ENCODE measurements at regions not wholly inside any gene's neighbourhood (a gene's known extent, or its start where the extent isn't known, plus 50 kb on each side); places are given as distances from the start of the nearest gene placed in this dataset.

DNA sequence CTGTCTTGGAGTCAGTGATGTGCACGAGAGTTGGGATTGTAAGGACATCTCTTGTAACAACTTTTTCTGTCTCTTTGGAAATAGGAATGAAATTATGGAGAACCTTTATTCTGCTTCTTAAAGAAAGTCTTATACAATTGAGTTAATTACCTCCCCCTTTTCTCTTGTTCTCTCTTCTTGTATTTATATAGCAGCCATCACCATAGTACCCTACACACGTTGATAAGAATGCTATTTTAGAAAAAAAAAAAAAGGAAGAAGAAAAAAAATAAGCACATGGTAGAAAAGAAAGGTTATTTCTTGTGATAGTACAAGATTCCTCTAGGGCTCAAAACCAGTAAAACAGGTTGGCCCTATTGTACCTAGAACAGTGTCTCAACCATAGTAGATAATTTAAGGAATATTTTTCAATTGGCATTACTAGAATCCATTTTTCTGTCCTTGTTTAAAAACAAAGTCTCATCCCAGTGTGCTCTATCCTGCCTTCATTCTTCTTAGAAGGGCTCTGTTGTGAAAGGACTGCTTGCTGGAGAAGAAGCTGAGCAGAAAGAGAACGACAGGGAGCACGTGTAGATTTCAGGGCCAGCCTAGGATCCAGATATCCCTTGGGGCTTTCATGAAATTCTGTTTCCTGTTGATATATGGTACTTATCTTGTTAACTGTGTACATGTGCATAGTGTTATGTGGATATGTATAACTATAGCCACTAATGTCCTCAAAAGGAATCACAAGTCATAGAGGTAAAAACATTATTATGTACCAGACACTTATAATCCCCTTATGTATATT is 392.3 kb upstream of the MEF2C start:
- H3K4me2 ChIP-seq (ENCODE audit: low read length) = no peak overlapping the region
- CTCF ChIA-PET (ENCODE audit: unreplicated experiment) = no interaction called here
- intact Hi-C loops (cut with micrococcal nuclease; ENCODE audit: unreplicated experiment) = no loop called here
- H3K27ac ChIP-seq (ENCODE audit: low read depth, low read length, poor library complexity, severe bottlenecking) = no peak overlapping the region
- DNase-seq (ENCODE audit: low spot score) = no peak
- H3K4me3 ChIP-seq (ENCODE audit: low read depth, low read length, poor library complexity, severe bottlenecking) = no peak overlapping the region
- H4K20me1 ChIP-seq (ENCODE audit: insufficient read depth, low read length) = no peaks in the 10 kb centered on the region
- POLR2A ChIA-PET = no interaction called here
- no TSS peak for BruUV-seq (replicated peaks)
- no peaks in the 10 kb centered on the region for H3K79me2 ChIP-seq (ENCODE audit: insufficient read depth, low read depth, low read length)
- no peak overlapping the region for H2AFZ ChIP-seq (ENCODE audit: low read length)
- H3K9me3 ChIP-seq (ENCODE audit: low read length) = no peaks in the 10 kb centered on the region
- H3K4me1 ChIP-seq (ENCODE audit: insufficient read depth, low read length, poor library complexity, severe bottlenecking) = no peaks in the 10 kb centered on the region
- H3K9me2 ChIP-seq (ENCODE audit: insufficient read depth, low read length) = no peaks in the 10 kb centered on the region
- H3K36me3 ChIP-seq (ENCODE audit: insufficient read depth, low read length) = no peaks in the 10 kb centered on the region
- TF ChIP-seq, protein P1, sequence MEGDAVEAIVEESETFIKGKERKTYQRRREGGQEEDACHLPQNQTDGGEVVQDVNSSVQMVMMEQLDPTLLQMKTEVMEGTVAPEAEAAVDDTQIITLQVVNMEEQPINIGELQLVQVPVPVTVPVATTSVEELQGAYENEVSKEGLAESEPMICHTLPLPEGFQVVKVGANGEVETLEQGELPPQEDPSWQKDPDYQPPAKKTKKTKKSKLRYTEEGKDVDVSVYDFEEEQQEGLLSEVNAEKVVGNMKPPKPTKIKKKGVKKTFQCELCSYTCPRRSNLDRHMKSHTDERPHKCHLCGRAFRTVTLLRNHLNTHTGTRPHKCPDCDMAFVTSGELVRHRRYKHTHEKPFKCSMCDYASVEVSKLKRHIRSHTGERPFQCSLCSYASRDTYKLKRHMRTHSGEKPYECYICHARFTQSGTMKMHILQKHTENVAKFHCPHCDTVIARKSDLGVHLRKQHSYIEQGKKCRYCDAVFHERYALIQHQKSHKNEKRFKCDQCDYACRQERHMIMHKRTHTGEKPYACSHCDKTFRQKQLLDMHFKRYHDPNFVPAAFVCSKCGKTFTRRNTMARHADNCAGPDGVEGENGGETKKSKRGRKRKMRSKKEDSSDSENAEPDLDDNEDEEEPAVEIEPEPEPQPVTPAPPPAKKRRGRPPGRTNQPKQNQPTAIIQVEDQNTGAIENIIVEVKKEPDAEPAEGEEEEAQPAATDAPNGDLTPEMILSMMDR (conservative IDR thresholded peaks at IDR 0.05; ENCODE audit: low read length) = no peak
- TF ChIP-seq EZH2phosphoT487 (IDR thresholded peaks at IDR 0.05; ENCODE audit: borderline replicate concordance, low read depth, low read length) = no peak

DNA sequence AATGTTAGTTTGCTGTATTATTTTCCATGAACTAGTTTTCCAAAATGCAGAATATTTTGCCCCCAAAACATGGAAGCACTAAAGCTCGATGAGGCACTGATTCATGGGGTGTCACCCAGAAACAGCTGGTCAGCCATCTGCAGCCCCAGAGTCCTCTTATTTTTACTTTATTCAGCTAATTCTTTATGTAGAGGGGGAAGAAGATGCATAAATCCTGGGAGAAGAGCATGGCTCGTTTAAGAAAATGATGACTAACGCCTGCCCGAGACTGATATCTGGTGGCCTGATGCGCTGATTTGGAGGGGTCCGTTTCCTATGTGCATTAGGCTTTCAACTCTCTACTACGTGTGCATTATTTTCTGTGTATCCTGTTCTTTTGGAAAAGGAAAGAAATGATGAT is 390.3 kb upstream of the MEF2C start:
- ChIA-PET CTCF (ENCODE audit: unreplicated experiment) (no interaction called here), POLR2A (no interaction called here)
- H3K9me2 ChIP-seq (ENCODE audit: insufficient read depth, low read length) = no peaks in the 10 kb centered on the region
- DNase-seq (ENCODE audit: low spot score) = no peak
- intact Hi-C loops (cut with micrococcal nuclease; ENCODE audit: unreplicated experiment) = no loop called here
- no peak overlapping the region for H3K4me3 ChIP-seq (ENCODE audit: low read depth, low read length, poor library complexity, severe bottlenecking)
- H2AFZ ChIP-seq (ENCODE audit: low read length) = no peak overlapping the region
- no peaks in the 10 kb centered on the region for H3K9me3 ChIP-seq (ENCODE audit: low read length)
- TF ChIP-seq, protein P1 (conservative IDR thresholded peaks at IDR 0.05; ENCODE audit: low read length) = no peak
- no peak for TF ChIP-seq EZH2phosphoT487 (IDR thresholded peaks at IDR 0.05; ENCODE audit: borderline replicate concordance, low read depth, low read length)
- no peaks in the 10 kb centered on the region for H3K79me2 ChIP-seq (ENCODE audit: insufficient read depth, low read depth, low read length)
- H4K20me1 ChIP-seq (ENCODE audit: insufficient read depth, low read length) = no peaks in the 10 kb centered on the region
- no peaks in the 10 kb centered on the region for H3K36me3 ChIP-seq (ENCODE audit: insufficient read depth, low read length)
- BruUV-seq (replicated peaks) = no TSS peak
- no peak overlapping the region for H3K27ac ChIP-seq (ENCODE audit: low read depth, low read length, poor library complexity, severe bottlenecking)
- no peaks in the 10 kb centered on the region for H3K4me1 ChIP-seq (ENCODE audit: insufficient read depth, low read length, poor library complexity, severe bottlenecking)
- no peak overlapping the region for H3K4me2 ChIP-seq (ENCODE audit: low read length)

DNA sequence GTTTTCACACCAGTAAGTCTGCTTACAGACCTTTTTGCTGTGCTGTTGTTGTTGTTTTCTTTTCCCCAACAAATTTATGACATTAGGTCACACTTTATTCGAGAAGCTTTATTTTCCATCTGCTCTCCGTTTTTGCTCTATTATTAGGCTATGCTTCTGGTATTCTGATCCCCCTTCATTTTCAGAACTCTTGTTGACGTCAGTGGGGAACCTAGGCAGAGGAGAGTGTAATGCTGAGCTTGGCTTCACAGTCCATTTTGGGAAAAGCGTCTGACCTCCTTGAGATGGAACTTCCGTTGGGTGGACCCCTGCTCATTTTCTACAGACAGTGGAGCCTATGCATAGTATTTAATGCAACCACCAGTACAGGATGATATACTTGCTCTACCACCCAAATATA is 387.9 kb upstream of the MEF2C start:
- no TSS peak for BruUV-seq (replicated peaks)
- Histone ChIP-seq H4K20me1 (ENCODE audit: insufficient read depth, low read length) (no peaks in the 10 kb centered on the region), H3K27ac (ENCODE audit: low read depth, low read length, poor library complexity, severe bottlenecking) (no peak overlapping the region), H3K4me2 (ENCODE audit: low read length) (peak overlapping the region; percentile 36; the same call in 1 of the 2 replicates), H3K4me1 (ENCODE audit: insufficient read depth, low read length, poor library complexity, severe bottlenecking) (no peaks in the 10 kb centered on the region), H3K9me2 (ENCODE audit: insufficient read depth, low read length) (no peaks in the 10 kb centered on the region), H3K9me3 (ENCODE audit: low read length) (no peaks in the 10 kb centered on the region), H3K36me3 (ENCODE audit: insufficient read depth, low read length) (no peaks in the 10 kb centered on the region), H3K79me2 (ENCODE audit: insufficient read depth, low read depth, low read length) (no peaks in the 10 kb centered on the region), H2AFZ (ENCODE audit: low read length) (no peak overlapping the region), H3K4me3 (ENCODE audit: low read depth, low read length, poor library complexity, severe bottlenecking) (no peak overlapping the region)
- CTCF ChIA-PET (ENCODE audit: unreplicated experiment) = no interaction called here
- no peak for DNase-seq (ENCODE audit: low spot score)
- POLR2A ChIA-PET = interaction anchor here (1.2 kb wide), 1 partner anchor 14 kb away, joined by 4 read pairs; no protein-coding TSS in a partner anchor
- intact Hi-C loops (cut with micrococcal nuclease; ENCODE audit: unreplicated experiment) = no loop called here
- TF ChIP-seq EZH2phosphoT487 (IDR thresholded peaks at IDR 0.05; ENCODE audit: borderline replicate concordance, low read depth, low read length) = no peak
- TF ChIP-seq, protein P1 (conservative IDR thresholded peaks at IDR 0.05; ENCODE audit: low read length) = no peak

All from OCI-LY7 (cell line).